HG02885 (cell line): ENCODE measurements at regions not wholly inside any gene's neighbourhood (a gene's known extent, or its start where the extent isn't known, plus 50 kb on each side); places are given as distances from the start of the nearest gene placed in this dataset.
"Not testable (repeated sequence)": the region's sequence is repeated elsewhere in the genome, so short reads cannot be mapped to it uniquely, and the experiment has no call there.

Source experiments
- ATAC-seq: cut with Tn5 transposase; IDR thresholded peaks from one replicate; pipeline ENCODE4 v1.9.1; 2021; ENCODE audit warnings: mild to moderate bottlenecking; ENCODE audit not compliant: unreplicated experiment, poor library complexity

DNA sequence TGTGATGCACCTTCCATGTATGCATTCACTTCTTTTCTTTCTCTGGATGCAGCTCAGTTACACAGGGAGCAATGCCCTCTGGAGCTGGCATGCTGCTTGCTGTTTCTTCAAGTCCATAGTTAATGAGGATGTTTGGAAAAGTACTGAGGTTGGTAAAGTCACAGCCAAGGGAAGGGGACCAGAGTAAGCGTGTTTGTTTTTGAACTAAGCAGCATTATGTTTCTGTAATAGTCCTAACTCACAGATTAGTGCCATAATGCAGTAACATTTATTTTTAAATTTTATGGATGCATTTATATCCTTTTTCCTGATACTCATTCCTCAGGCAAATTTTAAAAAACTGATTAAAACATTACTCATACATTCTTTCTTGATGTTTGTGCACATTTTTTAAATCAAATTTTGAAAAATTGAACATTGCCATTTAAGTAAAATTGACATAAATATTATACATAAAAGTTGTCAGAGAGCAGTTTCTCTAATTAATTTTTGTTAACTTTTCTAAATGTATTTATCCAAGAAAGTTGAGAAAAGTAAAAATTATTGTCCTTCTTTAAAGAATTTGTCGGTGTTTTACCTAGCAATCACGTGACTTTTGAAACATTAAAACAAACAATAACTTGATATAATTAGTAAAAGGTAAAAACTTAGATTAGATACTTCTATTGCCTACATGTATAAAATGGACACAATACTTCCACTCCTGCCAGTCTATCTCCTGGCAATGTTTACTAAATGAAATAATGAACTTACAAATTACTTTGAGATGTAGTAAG lies 659.6 kb upstream of the ANKRD30A start:
- ATAC-seq: no peak

DNA sequence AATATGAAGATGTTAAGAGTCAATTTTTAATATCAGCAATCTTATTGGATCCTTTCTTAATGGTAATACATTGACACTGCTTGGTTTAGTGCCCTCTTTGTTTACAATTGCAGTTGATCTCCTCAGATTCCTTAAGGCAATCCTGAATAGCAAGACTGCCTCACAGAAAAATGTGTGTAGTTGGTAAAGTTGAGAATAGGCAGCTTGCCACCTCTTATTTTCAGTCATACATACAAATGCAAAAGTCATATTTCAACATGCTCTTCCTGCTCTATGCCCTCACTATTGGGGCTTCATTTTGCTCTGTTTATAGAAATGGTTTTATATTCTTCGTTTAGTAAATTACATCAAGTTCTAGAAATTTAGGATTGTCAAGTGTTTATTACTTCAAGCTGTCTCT lies 661.1 kb upstream of the ANKRD30A start:
- ATAC-seq: no peak

DNA sequence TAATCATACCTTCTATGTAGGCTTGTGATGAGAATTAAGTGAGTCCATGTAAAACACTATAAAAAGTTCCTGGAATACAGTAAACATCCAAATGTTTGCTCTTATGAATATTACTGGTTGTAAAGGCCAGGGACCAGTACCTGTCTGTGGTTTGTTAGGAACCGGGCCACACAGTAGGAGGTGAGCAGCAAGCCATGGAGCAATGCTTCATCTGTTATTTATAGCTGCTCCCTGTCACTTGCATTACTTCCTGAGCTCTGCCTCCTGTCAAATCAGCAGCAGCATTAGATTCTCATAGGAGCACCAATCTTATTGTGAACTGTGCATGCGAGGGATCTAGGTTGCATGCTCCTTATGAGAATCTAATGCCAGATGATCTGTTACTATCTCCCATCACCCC lies 662.0 kb upstream of the ANKRD30A start:
- ATAC-seq: no peak

DNA sequence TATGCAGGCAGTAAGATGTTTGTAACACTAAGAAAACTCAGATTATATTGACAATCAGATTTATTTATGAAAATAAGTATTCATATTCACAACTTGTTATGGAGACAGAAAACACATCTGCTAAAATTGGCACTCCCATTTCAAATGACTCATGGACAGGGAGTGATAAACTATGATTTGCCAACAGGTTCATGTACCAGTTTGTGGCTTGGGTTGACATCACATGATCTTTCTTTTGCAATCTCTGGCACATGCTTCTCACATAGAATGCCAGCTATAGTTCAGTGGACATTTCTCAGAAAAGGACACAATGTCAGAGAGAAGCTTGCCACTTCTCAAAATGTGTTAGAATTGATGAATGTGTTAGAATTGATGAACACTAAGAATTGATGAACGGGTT lies 663.2 kb upstream of the ANKRD30A start:
- no peak for ATAC-seq

DNA sequence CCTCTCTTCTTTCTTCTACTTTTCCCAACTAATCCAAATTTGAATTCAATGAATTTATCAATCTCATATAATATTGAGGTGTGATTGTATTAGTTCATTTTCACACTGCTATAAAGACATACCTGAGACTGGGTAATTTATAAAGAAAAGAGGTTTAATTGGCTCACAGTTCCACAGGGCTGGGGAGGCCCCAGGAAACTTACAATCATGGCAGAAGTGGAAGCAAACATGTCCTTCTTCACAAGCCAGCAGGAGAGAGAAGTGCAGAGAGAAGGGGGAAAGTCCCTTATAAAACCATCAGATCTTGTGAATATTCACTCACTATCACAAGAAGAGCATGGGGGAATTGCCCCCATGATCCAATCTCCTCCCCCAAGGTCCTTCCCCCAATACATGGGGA lies 667.0 kb upstream of the ANKRD30A start:
- ATAC-seq: not testable (repeated sequence)

DNA sequence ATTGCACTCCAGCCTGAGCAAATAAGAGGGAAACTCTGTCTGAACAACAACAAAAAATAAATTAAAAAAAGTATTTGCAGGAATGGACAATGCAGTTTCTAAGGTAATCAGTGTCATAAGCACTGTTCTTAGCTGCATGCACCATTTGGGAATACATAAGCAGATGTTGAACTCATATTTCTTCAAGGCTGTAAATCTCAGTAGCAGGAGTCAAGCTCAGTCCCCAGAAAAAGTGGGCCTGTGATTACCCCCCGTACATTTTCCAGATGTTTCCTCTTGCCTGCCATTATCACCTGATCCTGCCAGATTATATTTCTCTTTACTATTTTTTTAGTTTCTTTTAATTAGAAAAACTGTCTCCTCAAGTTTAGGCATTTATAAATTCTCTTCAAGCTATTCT lies 667.6 kb upstream of the ANKRD30A start:
- no peak for ATAC-seq

DNA sequence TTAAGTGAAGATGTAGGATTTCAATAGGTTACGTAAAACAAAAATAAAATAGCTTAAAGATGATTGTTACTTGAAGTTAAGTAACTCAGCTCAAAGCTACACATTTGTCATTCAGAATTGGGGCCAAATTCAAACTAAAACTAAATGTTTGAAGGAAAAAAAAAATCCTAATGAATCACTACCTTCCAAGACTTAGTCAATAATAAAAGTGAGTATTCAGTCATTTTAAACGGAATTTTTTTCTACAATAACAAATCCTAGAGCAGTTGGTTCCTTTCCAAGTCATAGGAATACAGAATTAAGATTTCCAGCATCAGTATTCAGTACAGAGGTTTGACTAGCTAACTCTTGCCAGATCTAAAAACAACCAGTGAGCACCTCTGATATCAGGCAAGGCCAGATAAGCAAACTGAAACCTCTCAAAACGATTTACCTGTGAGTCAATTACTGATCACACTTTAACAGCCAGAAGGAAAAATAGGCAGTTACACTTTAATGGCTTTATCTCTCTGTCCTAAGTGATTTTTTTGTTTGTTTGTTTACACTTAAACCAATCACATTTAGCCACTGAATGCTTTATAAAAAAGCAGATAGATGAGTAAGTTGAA lies 669.8 kb upstream of the ANKRD30A start:
- no peak for ATAC-seq

DNA sequence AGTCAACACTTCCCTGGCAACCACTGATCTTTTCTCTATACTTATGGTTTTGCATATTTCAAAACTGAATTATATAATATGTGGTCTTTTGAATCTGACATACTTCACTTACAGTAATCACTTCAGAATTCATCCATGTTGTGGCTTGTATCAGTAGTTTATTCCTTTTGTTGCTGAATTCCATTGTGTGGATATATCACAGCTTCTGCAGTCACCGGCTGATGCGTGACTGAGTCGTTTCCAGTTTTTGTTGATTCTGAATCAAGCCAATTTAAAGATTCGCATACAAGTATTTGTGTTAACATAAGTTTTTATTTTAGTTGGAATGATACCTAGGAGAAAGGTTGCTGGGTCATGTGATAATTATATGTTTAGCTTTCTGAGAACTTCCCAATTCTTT lies 672.5 kb upstream of the ANKRD30A start:
- ATAC-seq: no peak

DNA sequence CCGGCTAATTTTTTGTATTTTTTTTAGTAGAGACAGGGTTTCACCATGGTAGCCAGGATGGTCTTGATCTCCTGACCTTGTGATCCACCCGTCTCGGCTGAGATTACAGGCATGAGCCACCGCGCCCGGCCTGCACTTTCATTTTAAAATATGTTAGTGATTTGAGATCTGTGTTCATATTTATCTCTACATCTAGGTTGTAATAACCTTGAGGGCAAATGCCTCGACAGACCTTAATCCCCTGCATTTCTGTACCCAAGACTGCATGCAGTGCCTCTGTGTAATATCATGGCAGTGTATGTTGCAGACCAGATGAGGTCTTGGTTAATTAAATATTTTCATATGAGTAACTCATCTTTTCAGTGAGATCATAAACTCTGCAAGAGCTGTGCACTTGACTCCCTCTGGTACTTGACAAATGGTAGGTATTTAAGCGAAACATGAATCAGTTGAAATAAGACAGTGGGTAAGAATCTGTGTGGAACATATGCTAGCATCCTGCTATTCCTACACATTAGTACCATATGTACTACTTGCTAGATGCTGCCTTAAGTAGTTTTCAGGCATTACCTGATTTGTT lies 673.9 kb upstream of the ANKRD30A start:
- no peak for ATAC-seq

DNA sequence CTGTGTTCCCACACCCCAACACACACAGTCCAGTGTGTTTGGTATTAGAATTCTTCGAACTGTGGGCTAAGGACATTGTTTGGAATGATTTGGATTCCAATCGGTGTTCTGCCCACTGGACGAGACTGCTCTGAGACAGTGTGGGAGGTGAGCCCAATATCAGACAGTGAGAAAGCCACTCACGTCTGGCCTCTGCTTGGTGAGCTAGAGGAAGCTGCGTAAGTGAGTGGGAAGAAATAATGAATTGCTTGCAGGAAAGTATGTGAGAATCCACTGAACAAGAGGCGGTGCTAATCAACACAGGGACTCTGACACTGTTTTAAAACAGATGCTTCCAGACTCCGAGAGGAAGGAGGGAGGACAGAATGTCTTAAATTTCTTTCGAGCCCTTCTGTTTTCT lies 675.0 kb upstream of the ANKRD30A start:
- no peak for ATAC-seq

DNA sequence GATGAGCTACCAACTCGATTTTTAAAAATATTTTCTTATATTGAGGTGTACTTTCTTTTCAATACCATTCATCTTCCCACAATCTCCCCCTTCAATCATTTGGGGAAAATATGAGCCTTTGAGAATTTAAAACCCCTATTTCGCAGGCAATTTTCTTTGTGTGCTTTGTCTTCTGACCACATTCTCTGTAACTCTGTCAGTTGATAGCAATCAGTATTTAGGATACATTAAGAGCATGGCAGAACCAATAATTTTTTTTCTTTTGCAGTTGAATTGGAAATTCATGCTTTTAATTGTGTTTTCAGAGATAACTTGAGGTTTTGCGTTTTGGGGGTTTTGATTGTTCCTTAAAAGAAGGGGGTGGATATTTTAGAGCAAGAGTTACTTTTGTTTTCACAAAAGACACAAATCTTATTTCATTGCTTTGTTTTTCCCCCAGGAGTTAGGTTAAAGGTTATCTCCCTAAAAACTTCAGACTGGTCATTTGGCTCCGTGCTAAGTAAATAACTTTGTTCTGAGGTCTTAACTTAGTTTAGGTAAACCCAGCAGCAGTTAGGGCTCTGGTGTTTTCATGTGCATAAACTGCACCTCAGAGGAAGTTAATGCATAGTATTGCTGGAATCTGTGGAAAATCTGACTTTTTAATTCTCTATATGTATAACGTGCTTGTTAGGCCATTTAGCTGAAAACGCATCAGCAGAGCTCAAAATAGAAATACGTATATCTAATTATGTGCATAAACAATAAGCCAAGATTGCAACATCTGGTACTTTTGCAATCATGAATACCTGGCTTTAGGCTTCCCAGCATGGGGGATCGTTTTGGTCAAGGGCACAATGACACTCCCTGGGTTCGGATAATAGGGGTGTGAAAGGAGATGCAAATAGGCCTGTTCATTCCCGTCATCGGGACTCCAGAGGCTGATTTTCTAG lies 676.4 kb upstream of the ANKRD30A start:
- no peak for ATAC-seq

DNA sequence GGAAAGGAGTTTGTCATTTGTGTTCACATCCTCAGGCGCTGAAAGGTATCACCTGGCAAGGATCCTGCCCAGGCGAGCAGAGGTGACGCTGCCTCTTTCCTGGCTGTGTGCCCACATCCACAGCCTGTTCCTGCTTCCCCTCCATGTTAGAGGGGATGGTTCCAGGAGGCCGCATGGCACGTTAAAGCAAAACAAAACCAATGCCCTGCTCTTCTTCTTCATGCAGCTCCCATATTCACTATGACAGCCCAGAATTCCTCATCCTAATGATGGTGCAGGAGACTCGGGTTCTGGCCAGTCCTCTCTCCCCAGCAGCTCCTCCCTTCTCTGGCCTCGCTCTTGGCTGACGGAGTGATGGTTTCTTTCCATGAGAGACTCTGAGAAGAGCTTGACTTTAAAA lies 678.5 kb upstream of the ANKRD30A start:
- no peak for ATAC-seq

DNA sequence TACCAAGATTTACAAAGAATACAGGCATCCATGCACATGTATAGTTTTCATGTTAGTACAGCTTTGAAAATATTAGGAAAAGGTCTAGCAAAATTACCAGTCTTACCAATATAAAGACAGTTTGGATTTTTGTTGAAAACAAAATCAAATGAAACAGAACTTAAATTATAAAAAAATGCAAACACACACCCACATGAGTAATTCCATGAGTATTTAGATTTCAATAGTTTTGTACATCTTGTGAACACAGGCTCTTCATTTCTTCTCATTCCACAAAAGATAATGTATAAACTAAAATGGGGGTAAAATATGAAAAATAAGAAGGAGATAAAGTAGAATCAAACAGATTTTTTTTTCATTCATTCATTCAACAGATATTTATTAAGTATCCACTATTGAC lies 682.2 kb upstream of the ANKRD30A start:
- ATAC-seq: no peak

DNA sequence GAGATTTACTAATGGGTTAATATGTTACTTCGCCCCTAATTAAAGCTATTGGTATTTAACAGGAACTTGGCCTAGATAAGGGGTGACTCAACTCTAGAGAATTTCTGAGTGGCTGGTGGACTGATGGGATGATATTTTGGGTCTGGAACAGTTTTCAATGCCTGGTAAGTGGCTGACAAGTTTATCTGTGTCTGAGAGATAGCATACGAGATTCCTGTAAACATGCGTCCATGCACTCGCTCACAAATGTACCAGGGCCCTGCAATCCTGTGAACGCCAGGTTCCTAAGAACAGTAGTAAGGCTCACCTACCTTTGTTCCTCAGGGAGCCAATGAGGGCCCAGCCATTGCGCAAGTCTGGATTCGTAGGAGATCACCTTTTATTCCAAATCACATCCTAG lies 683.8 kb upstream of the ANKRD30A start:
- no peak for ATAC-seq

DNA sequence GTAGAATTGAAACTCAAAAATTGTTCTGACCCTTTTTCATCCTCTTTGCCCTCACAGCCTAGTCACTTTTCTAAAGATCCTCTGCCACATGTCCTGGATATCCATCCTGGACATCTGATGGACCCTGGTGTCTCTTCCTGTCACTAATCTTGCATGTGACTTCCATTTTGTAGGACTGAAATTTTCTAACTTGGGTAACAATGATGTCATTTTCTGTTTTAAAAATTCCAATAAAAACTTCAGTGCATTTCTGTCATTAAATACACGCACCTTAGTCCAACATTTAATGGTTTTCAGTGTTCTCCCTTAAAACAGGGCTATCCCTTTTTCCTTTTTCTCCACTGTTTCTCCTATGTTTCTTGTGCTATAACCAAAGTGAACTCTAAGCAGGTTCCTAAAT lies 684.9 kb upstream of the ANKRD30A start:
- no peak for ATAC-seq

DNA sequence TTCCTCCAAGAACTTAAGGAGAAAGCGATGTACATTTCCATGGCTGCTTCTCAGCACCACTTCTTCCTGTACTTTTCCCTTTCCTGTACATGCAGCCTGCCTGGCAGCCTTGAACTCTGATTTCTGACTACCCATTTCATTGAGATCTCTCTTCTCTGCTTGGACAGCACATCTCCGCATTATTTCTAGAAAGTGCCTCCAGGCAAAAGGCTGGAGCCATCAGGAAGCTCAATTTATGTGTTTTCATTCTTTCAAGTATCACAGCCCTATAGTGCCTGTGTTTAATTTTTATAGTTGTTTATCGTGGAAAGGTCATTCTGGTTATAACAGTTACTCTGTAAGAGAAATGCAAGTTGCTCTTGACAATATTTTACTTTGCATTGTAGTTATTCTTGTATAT lies 688.0 kb upstream of the ANKRD30A start:
- no peak for ATAC-seq

DNA sequence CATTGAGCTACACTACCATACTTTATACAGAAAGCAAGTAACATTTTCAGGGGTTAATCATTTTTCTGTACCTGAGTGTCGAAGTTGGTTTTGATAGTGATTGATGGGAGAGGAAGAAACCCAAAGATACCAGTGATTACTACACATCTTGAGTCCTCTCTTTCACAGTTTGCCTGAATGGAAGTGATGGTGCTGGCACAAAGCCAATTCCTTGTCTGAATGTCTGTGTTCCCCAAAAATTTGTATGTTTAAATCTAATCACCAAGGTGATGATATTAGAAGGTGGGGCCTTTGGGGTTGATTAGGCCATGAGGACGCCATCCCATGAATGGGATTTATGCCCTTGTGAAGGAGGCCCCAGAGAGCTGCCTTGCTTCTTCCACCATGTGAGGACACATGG lies 696.9 kb upstream of the ANKRD30A start:
- no peak for ATAC-seq

DNA sequence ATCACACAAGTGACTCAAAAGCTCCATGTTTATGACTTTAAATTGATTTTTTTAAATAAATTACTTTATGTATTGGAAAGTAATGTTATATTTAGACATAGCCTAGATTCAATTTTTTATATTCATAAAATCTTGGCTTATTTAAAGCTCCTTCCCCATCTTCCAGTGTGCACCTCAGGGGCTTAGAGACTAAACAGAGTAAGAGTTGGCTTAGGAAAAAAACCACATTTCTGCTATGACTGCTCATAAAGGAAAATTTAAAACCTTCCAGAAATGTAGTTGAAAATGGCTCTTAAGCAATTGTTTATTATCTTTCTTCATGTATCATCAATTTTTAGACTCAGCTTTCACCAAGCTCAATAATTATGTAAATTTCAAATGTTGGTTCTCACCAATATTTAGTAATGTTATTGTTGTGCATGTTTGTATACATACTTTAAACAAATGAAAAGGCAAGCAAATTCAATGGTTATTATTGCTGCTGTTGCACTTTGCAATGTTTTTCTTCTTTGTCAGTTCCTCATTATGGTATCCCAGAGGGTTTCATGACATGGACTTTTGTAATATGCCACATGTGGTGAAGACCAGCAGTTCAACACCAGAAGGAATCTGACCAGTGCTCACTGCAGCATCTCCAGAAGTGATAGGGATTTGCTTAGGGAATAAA lies 700.1 kb upstream of the ANKRD30A start:
- no peak for ATAC-seq

DNA sequence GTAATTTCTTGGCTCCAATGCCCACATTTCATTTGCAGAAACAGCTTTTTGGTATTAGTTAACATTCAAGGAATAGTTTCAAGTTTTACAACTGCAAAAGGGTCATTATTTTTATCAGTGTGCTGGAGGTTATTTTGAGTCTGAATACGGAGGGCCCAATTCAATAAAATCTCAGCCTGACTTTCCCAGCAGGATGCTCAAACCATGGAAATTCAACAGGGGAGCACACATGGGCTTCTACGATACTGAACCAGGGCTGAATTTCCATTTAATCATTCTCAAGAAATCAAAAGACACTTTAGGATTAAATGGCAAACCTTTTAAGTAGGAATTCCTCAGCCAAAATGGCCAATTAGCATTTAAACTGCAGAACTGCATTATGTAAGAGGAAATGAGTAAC lies 700.9 kb upstream of the ANKRD30A start:
- ATAC-seq: no peak

DNA sequence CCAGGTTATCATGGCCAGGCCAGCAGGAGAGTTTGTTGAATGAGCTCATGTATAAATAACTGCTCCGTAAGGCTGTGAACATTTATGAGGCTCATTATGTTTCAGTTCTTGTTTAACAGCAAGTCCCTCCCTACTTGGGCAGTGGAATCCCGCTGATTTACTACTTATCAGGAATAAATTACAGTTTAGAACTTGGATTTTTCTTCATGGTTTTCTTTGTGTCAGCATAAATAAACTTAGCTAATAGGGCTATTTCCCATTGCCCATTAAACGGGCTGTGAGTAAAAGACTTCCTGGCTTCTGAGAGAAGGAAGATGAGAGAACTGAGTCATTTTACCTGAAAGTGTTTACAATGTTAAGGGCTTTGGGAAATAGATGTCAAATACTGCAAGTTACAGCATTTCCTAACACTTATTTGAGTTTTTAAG lies 701.6 kb upstream of the ANKRD30A start:
- no peak for ATAC-seq
